HG03558 (cell line): ENCODE measurements at regions not wholly inside any gene's neighbourhood (a gene's known extent, or its start where the extent isn't known, plus 50 kb on each side); places are given as distances from the start of the nearest gene placed in this dataset.

Source experiments
- ATAC-seq: cut with Tn5 transposase; IDR thresholded peaks from one replicate; pipeline ENCODE4 v1.9.1; 2021; ENCODE audit warnings: moderate number of reproducible peaks; ENCODE audit not compliant: unreplicated experiment; ENCODE audit errors: extremely low read depth

DNA sequence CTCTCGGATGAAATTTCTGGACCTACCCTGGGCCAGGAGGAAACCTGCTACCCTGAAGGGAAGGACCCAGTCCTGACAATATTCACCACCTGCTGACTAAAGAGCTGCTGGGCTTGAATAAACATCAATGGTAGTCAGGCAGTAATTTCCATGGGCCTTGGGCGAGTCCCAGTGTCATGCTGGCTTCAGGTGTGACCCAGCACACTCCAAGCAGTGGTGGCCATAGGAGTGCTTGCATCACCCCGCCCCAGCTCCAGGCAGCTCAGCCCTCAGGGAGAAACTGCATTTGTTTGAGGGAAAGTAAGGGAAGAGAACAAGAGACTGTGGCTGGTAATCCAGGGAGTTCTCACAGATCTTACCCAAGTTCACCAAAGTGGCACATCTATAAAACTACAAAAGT lies 261.8 kb upstream of the DCBLD2 start:
- ATAC-seq = no peak

DNA sequence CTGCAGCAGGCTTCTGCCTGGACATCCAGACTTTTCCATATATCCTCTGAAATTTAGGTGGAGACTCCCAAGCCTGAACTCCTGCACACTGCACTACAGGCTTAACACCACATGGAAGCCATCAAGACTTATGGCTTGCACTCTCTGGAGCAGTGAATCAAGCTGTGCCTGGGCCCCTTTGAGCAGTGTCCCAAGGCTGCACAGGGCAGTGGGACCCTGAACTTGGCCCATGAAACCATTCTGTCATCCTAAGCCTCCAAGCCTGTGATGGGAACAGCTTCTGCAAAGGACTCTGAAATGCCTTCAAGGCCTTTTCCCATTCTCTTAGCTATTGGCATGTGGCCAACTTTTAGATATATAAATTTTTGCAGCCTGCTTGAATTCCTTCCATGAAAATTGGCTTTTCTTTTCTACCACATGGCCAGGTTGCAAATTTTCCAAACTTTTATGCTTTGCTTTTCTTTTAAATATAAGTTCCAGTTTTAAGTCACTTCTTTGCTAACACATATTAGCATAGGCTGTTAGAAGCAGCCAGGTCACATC lies 257.8 kb upstream of the DCBLD2 start:
- ATAC-seq = no peak

DNA sequence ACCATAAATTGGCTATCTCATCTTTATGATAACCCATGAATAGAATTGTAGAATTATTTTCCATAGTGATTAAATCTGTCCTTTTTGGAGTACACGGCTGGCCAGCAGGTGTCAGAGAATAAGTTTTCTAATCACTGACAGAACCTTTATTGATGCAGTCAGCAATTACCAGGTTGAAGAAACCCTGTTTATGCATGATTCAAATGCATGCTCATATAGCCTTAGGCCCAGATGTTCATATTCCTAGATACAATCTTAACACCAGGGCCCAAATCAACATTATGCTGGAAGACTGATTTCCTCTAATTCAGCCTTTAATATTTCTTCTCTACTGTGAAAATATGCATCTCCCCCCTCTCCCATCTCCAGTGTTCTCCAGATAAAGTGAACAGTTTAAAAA lies 243.5 kb upstream of the DCBLD2 start:
- no peak for ATAC-seq

DNA sequence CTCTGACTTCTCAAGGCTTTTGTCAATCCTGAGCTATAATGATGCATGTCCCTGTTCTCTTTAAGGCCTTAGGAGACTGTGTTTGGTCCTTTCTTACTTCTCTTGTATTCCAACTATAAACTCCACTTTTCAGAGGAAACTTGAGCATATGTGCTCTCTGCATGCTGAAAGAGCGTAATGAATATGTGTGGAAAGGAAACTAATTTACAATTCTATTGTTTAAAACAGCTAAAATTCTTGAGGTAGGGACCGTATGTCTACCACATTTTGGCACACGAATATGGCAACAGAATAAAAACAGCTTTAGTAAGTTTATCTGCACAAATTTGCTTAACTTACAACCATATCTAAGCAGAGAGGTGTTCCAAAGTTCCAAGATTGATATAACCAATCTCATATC lies 242.0 kb upstream of the DCBLD2 start:
- ATAC-seq = no peak

DNA sequence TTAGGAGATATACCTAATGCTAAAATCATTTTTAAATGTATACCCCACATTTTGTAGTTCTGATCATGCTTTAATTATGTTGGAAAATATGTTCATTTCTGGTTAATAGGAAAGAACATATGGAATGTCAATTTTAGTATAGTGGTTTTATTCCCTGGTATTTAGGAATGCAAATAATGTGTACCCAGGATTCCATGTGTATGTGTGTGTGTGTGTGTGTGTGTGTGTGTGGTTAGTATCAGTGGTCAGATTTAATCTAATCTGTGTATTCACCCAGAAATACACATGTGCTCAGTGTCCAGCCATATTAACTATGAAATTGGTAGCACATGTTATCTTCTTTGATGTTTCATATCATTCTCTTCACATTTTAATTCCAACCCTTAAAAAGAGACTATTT lies 233.5 kb upstream of the DCBLD2 start:
- ATAC-seq = no peak

DNA sequence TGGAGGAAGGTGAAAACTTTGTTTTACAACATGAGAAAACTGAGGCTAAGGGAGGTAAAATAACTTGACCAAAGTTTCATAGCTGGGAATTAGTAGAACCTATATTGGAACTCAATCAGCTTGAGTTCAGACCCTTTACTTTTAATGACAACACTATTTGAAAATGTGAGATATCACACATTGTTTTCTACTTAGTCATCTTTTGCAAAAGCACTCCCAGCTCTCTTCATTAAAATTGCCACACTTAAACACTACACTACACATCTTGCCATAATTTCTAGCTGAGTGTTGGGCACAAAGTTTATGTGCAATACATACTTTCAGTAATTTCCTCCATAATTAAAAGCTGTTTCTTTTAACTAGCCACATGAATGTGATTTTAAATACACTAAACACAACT lies 230.4 kb upstream of the DCBLD2 start:
- ATAC-seq = no peak

DNA sequence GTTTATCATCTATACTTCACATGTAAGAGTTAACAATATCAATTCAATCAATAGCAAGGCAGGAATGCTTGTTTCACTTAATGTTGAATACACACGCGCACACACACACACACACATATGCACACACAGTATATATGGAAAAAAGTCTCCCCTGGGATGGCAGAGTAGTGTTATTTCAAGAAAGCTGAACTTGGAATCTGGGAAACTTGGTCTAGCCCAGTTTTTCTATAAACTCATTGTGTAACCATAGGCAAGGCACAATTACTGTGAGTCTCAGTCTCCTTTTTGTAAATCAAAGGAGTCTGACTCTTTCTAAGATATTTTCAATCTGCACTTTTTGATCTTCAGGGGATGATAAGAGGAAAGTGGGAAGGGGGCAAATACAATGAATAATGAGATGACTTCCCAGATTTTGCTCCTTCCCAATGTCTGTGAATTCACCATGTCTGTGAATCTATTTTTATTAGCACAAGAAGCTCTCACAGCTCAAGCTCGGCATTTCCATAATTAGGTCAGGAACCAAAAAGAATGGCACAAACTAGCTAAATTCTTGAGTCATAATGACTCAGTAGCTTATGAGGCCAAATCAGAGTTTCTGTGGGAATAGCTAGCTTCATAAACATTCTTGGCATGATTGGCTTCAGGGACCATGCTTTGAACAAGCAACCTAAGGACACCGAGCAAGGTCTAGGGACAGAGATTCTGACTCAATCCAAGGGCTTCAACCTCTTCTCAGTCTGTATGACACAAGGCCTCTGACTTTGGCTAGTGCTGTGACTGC lies 227.4 kb upstream of the DCBLD2 start:
- no peak for ATAC-seq

DNA sequence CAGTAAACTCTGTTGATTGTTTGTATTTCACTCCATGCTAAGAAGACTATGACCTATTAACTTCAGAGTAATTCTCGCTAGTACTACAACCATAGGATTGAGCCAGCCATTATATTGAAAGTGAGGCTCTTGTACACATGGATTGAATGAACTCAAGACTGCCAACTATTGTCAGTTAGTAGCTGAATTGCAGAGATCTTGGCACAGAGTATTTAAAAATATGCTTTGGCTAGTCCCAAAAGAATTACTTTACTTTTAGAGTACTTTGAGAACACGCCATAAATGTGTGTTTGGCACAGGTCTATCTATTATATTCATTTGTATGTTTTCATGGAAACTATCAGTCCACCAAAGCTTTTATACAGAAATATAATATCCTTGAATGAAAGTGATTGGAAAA lies 226.7 kb upstream of the DCBLD2 start:
- ATAC-seq = no peak

DNA sequence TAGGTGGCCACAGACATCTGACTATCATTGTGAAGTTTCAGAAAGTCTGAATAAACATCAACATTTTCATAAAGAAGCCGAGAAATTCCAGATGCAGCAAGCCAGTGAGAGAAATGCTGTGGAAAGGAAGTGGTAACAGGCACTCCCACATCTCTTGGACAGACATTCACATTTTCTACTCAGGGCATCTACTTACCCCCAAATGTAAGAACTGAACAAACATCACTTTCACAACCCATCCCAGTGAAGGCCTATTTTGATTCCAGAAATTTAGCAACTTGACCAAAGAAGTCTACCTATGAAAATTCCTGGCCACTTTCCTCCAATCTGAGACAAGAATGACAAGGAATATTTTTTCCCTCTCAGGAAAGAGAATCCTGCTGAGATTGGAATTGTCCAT lies 224.8 kb upstream of the DCBLD2 start:
- ATAC-seq = no peak

DNA sequence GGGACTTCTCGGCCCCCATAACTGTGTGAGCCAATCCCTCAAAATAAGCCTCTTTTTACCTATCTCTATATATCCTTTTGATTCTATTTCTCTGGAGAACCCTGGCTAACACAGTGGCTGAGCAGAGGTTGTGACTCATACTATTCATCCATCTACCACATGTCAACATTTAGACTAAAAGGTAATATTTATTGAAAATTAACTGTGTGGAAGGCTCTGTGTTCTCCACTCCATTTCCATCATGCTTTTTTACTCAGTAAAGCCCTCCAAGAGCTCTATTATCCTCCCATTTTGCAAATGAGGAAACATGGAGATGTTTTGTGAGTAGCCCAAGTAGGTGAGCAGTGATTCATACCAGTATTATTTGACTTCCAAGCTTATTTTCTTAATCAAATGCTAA lies 217.9 kb upstream of the DCBLD2 start:
- ATAC-seq = no peak

DNA sequence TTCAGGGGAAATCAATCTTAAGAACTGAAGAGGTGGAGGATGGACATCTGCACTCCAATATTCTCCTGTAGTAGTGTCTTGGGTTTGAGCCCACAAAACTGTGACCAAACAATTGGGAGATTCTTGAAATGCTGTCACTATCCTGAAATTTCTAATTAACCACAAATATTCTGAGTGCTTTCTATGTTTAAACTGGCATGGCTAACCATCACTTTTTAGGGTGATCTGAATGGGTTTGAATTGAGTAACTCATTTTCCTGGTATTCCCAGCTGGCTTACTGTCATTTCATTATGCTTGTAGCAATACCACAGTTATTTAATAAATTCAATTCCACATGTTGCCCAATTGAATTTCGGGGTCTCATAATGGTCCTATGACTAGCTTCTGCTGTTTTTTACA lies 216.9 kb upstream of the DCBLD2 start:
- ATAC-seq = no peak

DNA sequence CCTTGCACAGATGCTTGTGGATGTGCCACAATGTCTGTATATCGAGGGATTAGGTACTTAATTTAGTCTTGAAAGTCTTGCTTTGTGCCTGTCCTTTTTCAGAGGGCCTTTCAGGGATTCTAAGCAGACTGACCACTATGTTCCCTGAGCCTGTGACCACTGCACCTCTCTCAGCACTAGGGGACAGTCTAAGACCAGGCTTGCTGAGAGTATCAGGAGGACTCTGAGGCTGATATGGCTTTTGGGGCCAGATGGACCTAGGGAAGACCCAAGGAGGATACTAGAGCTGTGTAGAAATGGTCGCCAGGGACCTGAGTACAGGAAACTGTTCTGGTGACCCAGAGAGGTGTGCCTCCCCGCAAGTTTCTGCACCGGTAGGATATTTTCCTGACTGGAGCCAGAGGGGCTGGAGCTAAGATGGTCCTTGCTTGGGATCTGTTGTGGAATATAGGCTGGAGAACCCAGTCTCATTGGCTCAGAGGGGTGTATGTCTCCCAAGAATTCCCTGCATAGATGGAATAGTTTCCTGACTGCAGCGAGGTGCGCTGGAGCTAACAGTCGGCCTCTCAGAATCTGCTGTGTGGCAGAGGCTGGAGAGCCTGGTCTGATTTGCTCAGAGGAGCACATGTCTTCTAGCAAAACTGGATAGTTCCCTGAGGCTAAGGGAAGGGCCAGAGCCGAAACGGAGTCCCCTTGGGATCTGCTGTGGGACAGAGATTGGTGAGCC lies 213.2 kb upstream of the DCBLD2 start:
- no peak for ATAC-seq

DNA sequence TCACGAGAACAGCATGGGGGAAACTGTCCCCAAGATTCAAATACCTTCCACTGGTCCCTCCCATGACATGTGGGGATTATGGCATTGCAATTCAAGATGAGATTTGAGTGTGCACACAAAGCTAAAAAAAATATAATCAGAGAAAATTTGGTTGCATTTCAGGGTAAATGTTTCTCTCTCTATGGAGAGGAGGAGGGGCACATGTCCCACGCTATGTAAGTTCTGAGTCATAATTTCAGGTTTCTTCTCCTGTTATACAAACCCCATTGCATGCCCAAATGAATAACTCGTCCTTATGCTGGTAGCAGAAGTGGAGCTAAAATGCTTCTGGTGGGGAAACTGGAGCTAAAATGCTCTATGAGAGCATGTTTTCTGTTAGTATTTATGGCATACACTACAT lies 209.7 kb upstream of the DCBLD2 start:
- ATAC-seq = no peak

DNA sequence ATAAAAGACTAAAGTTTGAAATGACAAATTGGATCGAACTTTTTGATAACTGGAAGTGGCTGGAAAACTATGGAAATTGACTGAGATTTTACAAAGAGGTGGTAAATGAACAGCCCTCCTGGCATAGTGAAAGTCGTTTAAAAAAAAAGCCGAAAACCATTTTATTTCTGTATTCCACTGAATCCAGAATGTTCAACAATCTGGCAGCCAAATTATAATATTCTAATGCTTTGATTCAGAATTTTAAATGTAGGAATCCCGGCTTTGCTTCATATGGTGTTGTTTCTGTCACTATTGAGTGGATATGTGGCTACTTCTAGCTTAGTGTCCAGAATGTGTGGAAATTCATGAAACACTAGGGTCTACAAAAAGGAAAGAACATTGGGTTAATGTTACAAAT lies 208.9 kb upstream of the DCBLD2 start:
- ATAC-seq = no peak

DNA sequence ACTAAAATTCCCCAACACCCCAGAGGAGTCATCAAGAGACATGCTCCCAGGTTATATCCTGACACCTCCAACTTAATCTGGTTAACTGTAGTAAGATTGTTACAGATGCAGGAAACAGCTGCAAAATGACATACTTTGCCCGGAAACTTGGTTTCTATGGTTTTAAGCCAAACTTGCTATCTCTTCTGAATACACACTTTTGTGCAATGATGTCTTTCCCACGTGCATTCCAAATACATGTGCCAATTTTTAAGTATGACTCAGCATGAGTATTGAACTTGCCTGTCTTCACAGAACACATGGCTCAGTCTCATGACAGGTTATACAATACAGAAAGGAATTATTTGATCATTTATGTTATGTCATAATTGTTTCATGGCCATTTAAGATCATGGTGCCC lies 207.0 kb upstream of the DCBLD2 start:
- ATAC-seq = no peak

DNA sequence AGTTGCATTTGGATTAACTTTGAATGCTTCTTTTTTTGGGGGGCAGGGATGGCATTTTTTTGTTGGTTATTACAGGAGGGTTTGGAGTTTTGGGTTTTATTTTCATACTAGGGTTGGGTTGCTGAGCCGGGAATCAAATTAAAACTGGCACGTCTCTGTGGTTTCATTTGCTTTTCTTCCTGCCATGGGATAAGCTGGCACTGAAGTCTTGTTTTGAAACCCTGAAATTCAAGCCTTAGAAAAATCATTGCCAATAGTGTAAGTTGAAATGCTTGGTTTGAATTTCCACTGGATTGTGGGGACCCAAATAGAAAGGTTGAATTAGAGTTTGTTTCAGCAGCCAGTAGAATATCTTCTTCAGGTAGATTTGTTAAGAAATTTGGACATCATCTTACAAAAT lies 193.1 kb upstream of the DCBLD2 start:
- no peak for ATAC-seq

DNA sequence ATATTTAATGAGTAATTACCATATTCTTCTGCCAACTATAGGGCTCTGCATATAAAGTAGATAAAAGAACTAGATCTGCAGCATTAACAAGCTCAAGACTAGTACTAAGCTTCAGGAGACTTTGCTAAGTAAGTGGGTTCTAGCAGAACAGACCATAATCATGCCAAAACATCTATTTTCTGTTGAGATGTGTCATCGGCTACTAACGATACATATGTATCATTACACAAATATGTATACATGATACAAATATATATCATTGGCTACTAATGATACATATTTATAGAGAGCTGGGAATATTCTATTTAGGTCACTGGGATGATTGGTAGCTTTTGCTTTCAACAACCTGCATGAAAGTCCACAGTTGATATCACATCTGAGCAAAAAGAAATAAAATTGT lies 185.8 kb upstream of the DCBLD2 start:
- no peak for ATAC-seq

DNA sequence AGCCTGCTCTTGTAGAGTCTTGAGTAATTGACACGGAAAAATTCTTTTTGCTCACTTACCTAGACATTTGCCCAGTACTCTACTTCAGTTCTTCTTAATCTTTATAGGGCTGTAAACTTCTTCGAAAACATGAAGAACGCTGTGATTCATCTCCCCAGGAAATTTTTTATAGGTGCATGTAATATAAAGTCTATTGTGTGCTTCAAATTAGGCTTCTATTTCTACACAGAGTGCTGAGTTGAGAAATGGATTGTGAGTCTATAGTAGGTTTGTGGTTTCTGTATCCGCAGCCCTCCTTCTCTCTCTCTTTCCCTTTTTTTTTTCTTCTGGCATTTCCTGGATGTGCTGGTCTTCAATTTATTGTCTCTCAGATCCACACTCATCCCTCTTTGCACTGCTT lies 183.3 kb upstream of the DCBLD2 start:
- no peak for ATAC-seq

DNA sequence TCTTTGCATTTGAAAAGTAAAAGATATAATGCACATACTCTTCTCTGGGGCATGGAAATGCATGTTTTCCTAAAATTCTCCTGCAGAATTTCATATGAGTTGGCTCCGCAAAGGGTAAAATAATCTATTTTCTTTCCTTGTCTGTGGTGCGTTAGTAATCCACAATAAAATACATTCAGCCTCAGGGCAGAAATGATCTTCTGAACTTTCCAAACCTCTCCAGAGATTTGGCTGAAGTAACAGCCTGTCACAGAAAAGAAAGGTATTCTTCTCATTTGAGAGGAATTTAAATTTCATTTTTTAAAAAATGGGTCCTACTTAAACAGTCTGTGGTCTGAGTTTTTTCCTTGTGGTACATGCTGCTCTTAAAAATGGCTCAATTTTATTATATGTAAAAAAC lies 182.7 kb upstream of the DCBLD2 start:
- ATAC-seq = no peak

DNA sequence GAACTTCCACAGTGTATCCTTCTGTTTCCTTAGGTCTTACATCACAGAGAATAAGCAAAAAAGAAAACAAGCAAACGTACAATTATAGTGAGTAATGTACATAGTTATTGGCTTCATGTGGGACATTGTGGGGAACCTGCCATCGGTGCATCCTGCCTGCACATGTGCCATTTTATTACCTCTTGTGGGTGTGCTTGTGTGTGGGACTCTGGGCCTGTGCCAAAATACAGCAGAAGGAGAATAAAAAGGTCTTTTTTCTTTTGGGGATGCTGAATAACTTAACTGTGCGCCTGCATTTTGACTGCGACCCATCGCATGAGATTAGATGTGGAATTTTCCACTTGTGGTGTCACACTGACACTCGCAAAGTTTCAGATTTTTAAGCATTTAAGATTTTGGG lies 169.6 kb upstream of the DCBLD2 start:
- no peak for ATAC-seq

DNA sequence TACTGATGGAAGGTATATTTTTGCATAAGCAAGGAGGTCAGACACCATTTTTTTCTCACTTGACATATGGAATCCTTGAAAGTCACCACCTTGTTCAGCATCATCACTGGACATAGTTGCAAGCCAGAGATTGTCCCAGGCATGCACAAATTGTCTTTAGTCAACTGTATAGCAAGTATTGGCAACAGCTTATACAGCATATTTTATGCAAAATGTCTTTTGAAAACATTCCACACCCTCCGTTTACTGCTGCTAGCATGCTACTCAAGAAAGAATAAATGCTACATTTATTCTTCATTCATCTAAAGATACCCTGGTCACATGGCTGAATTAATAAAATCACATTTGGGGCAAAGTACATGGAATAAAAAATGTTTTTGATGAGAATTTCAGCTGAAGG lies 168.5 kb upstream of the DCBLD2 start:
- ATAC-seq = no peak

DNA sequence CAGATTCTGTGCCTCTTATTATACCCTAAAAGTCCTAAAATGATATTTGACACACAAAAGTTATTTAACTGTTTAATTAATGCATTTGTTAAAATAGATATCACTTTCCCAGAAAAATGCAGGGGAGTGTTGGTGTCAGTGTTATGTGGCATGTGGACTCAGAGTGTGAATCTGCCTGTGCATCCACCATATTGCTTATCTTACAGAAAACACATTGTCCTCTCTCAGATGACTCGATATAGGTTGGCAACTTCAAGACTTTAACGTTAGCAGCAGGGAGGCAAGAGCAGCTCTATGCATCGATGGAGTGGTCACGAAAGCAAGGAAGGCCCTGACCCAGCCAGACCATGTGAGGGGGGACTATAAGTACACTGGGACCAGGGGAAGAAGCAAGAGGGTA lies 165.4 kb upstream of the DCBLD2 start:
- ATAC-seq = no peak
